Karpas-422 (cell line): ENCODE measurements at regions not wholly inside any gene's neighbourhood (a gene's known extent, or its start where the extent isn't known, plus 50 kb on each side); places are given as distances from the start of the nearest gene placed in this dataset.

Experiments used
- DNase-seq: peaks from one replicate; pipeline ENCODE4 v3.0.0-alpha.2; 2015
- H2AFZ ChIP-seq: fragments of 200-600 bp; sonication (generic); 2 replicates; pipeline ENCODE4 v1.6.1; 2014; ENCODE audit warnings: antibody characterized with exemption, low read length, mixed read lengths
- H3K27ac ChIP-seq: fragments of 200-600 bp; sonication (generic); 2 replicates; pipeline ENCODE4 v1.5.1; 2014; ENCODE audit warnings: mild to moderate bottlenecking, low read length, moderate library complexity
- H3K27me3 ChIP-seq: fragments of 200-600 bp; sonication (generic); 2 replicates; pipeline ENCODE4 v1.6.1; 2014; ENCODE audit warnings: low read length, mixed read lengths
- H3K36me3 ChIP-seq: fragments of 200-600 bp; sonication (generic); 2 replicates; pipeline ENCODE4 v1.6.1; 2014; ENCODE audit warnings: low read length, mixed read lengths; ENCODE audit not compliant: insufficient read depth
- H3K4me1 ChIP-seq: fragments of 200-600 bp; sonication (generic); 2 replicates; pipeline ENCODE4 v1.6.1; 2014; ENCODE audit warnings: mild to moderate bottlenecking, low read length, mixed read lengths
- H3K4me2 ChIP-seq: fragments of 200-600 bp; sonication (generic); 2 replicates; pipeline ENCODE4 v1.6.1; 2014; ENCODE audit warnings: low read length, low read depth, mild to moderate bottlenecking; ENCODE audit not compliant: poor library complexity, severe bottlenecking
- H3K4me3 ChIP-seq: fragments of 200-600 bp; sonication (generic); 2 replicates; pipeline ENCODE4 v1.5.1; 2014; ENCODE audit warnings: mild to moderate bottlenecking, antibody characterized with exemption, low read length, mixed read lengths
- H3K79me2 ChIP-seq: fragments of 200-600 bp; sonication (generic); 2 replicates; pipeline ENCODE4 v1.6.1; 2014; ENCODE audit warnings: mild to moderate bottlenecking, low read length, mixed read lengths
- H3K9ac ChIP-seq: fragments of 200-600 bp; sonication (generic); 2 replicates; pipeline ENCODE4 v1.6.0; 2014; ENCODE audit warnings: low read length
- H3K9me2 ChIP-seq: fragments of 200-600 bp; sonication (generic), shearing (Covaris generic); replicated peaks from 2 replicates; pipeline ENCODE4 v1.6.0; 2014; ENCODE audit warnings: mild to moderate bottlenecking, low read length, moderate library complexity; ENCODE audit not compliant: insufficient read depth
- H3K9me3 ChIP-seq: fragments of 300-700, 200-600 bp; sonication (generic); 2 replicates; pipeline ENCODE4 v1.6.1; 2014; ENCODE audit warnings: low read length, mixed read lengths
- H4K20me1 ChIP-seq: fragments of 200-600 bp; sonication (generic); 2 replicates; pipeline ENCODE4 v1.6.1; 2014; ENCODE audit warnings: mild to moderate bottlenecking, antibody characterized with exemption, low read length, low read depth; ENCODE audit not compliant: insufficient read depth

DNA sequence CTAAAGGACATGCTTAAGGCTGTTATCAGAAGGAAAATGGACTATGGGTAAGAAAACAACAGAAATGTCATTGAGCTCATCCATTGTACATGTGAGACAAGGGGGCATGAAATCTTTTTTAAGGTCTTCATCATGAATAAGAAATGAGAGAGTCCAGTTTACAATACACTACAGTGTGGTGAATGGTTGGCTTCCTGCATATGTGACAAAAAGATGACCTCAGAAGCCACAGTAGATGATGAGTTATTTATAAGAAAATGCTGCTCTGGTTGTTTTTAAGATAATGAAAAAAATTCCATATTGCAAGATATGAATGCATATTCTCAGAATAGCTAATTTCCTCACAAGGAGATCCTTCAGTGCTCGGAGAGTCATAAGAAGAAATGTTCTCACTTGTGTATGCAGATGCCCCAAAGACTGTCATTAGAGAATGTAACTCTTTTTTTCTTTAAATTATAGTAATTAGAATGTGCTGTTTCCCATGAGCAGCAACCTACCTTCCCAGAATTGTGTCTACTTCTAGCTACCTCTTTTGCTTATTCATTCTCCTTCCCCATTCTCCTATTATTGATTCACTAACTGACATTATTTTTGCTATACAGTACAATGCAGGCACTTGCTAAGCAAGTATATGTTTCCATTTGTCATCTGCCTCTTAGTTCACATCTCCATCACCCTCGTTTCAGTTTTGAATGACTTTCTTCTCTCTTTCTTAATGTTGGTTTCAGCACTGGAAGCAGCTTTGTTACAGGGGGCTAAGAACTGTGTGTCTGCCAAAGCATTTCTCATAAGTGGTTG is 152.0 kb upstream of the PEX5L start:
- Histone ChIP-seq H3K9me3 (no peaks in the 10 kb centered on the region), H3K4me2 (no peak overlapping the region), H3K79me2 (no peaks in the 10 kb centered on the region), H3K27me3 (no peaks in the 10 kb centered on the region), H3K9ac (no peak overlapping the region), H3K4me1 (no peaks in the 10 kb centered on the region), H3K9me2 (no peaks in the 10 kb centered on the region), H2AFZ (no peak overlapping the region), H4K20me1 (no peaks in the 10 kb centered on the region), H3K27ac (no peak overlapping the region), H3K4me3 (no peak overlapping the region), H3K36me3 (no peaks in the 10 kb centered on the region)
- peak; percentile 15 for DNase-seq

GRCh38 chr3:180189310-180189648 is 152.5 kb upstream of the PEX5L start:
- Histone ChIP-seq H3K9ac (no peak overlapping the region), H3K9me2 (no peaks in the 10 kb centered on the region), H3K9me3 (no peaks in the 10 kb centered on the region), H2AFZ (no peak overlapping the region), H3K4me1 (no peaks in the 10 kb centered on the region), H3K79me2 (no peaks in the 10 kb centered on the region), H4K20me1 (no peaks in the 10 kb centered on the region), H3K36me3 (no peaks in the 10 kb centered on the region), H3K27ac (no peak overlapping the region), H3K4me2 (no peak overlapping the region), H3K4me3 (no peak overlapping the region), H3K27me3 (no peaks in the 10 kb centered on the region)
- peak; percentile 9 for DNase-seq

DNA sequence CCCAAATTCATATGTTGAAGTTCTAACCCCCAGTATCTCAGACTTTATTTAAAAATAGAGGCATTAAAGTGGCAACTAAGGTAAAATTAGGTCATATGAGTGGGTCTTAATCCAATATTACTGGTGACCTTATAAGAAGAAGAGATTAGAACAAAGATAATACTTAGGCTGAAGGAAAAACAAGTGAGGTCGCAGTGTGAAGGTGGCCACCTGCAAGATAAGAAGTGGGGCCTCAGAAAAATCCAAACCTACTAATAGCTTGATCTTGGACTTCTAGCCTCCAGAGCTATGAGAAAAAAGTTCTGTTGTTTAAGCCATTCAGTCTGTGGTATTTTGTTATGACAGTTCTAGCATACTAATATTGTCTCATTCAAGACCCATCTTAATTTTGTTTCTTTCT is 159.9 kb upstream of the PEX5L start:
- no peak overlapping the region for H3K4me2 ChIP-seq
- no peaks in the 10 kb centered on the region for H3K79me2 ChIP-seq
- H3K27me3 ChIP-seq: no peaks in the 10 kb centered on the region
- no peaks in the 10 kb centered on the region for H3K9me2 ChIP-seq
- no peaks in the 10 kb centered on the region for H4K20me1 ChIP-seq
- no peak overlapping the region for H3K27ac ChIP-seq
- no peaks in the 10 kb centered on the region for H3K9me3 ChIP-seq
- no peak for DNase-seq
- no peak overlapping the region for H3K9ac ChIP-seq
- H3K36me3 ChIP-seq: no peaks in the 10 kb centered on the region
- H2AFZ ChIP-seq: no peak overlapping the region
- no peaks in the 10 kb centered on the region for H3K4me1 ChIP-seq
- H3K4me3 ChIP-seq: no peak overlapping the region

GRCh38 chr3:180199417-180199995 is 162.8 kb upstream of the PEX5L start:
- no peaks in the 10 kb centered on the region for H3K79me2 ChIP-seq
- no peaks in the 10 kb centered on the region for H3K36me3 ChIP-seq
- no peaks in the 10 kb centered on the region for H3K9me3 ChIP-seq
- no peak overlapping the region for H3K9ac ChIP-seq
- no peaks in the 10 kb centered on the region for H3K9me2 ChIP-seq
- no peaks in the 10 kb centered on the region for H4K20me1 ChIP-seq
- no peak overlapping the region for H3K27ac ChIP-seq
- H3K4me1 ChIP-seq: no peaks in the 10 kb centered on the region
- DNase-seq: no peak
- H3K4me2 ChIP-seq: no peak overlapping the region
- no peaks in the 10 kb centered on the region for H3K27me3 ChIP-seq
- H2AFZ ChIP-seq: no peak overlapping the region
- no peak overlapping the region for H3K4me3 ChIP-seq

GRCh38 chr3:180215866-180216265 is 179.1 kb upstream of the PEX5L start:
- Histone ChIP-seq H2AFZ (no peak overlapping the region), H3K36me3 (no peaks in the 10 kb centered on the region), H3K27ac (no peak overlapping the region), H3K79me2 (no peaks in the 10 kb centered on the region), H3K4me1 (no peaks in the 10 kb centered on the region), H3K9me2 (no peaks in the 10 kb centered on the region), H3K9ac (no peak overlapping the region), H3K27me3 (no peaks in the 10 kb centered on the region), H4K20me1 (no peaks in the 10 kb centered on the region), H3K9me3 (no peaks in the 10 kb centered on the region), H3K4me3 (no peak overlapping the region), H3K4me2 (no peak overlapping the region)
- DNase-seq: no peak

DNA sequence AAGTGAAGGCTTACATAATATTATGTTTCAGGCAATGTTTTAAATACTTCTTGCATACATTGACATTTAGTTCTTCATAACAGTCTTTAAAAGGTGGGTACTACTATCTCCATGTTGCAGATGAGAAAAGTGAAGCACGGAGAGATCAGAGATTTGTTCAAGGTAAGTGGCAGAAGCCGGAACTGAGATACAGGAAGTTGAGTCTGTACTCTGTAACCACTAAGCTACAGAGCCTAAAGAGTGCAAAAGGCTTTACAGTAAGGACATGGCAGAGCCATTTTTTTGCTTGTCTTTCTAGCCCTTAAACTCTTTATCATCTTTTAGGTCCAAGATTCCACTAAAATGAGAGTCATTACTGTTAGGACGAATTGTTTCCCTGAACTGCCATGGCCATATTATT is 186.5 kb upstream of the PEX5L start:
- H3K79me2 ChIP-seq: no peaks in the 10 kb centered on the region
- no peaks in the 10 kb centered on the region for H3K4me1 ChIP-seq
- H3K9me2 ChIP-seq: no peaks in the 10 kb centered on the region
- H3K9ac ChIP-seq: no peak overlapping the region
- H3K36me3 ChIP-seq: no peaks in the 10 kb centered on the region
- no peaks in the 10 kb centered on the region for H3K9me3 ChIP-seq
- no peak overlapping the region for H3K4me2 ChIP-seq
- H3K4me3 ChIP-seq: no peak overlapping the region
- H3K27me3 ChIP-seq: no peaks in the 10 kb centered on the region
- no peak overlapping the region for H3K27ac ChIP-seq
- no peak for DNase-seq
- H2AFZ ChIP-seq: peak overlapping the region; percentile 54
- no peaks in the 10 kb centered on the region for H4K20me1 ChIP-seq

GRCh38 chr3:180229113-180229512 is 192.4 kb upstream of the PEX5L start:
- H3K4me2 ChIP-seq: no peak overlapping the region
- no peak overlapping the region for H3K27ac ChIP-seq
- no peaks in the 10 kb centered on the region for H3K4me1 ChIP-seq
- peak; percentile 45 for DNase-seq
- no peaks in the 10 kb centered on the region for H3K36me3 ChIP-seq
- no peaks in the 10 kb centered on the region for H3K27me3 ChIP-seq
- H3K9me3 ChIP-seq: peaks cover 7% of the 10 kb centered on the region
- no peaks in the 10 kb centered on the region for H3K79me2 ChIP-seq
- H2AFZ ChIP-seq: no peak overlapping the region
- no peak overlapping the region for H3K9ac ChIP-seq
- H3K4me3 ChIP-seq: no peak overlapping the region
- H3K9me2 ChIP-seq: no peaks in the 10 kb centered on the region
- no peaks in the 10 kb centered on the region for H4K20me1 ChIP-seq

DNA sequence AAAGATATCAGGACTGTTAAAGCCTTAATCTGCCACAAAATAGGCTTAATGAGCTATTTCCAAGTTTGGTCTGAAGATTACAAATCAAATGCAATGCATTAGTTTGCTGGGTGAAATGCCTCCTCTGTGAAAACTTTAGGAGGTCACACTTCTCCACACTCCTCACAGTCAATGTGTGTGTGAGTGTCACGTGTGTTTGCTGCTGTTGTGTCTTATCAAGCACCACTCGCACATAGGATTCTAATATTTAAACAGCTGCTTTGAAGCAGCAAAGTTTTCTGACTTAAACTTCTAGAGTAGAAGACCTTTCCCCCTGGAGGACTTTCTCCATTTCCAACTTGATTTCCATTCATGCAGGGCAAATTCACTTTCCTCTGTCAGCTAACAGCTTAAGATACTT is 203.2 kb upstream of the PEX5L start:
- H3K79me2 ChIP-seq: no peaks in the 10 kb centered on the region
- H4K20me1 ChIP-seq: no peaks in the 10 kb centered on the region
- no peak overlapping the region for H3K4me2 ChIP-seq
- no peak overlapping the region for H2AFZ ChIP-seq
- no peak for DNase-seq
- no peaks in the 10 kb centered on the region for H3K9me2 ChIP-seq
- no peak overlapping the region for H3K27ac ChIP-seq
- no peak overlapping the region for H3K4me3 ChIP-seq
- no peaks in the 10 kb centered on the region for H3K27me3 ChIP-seq
- no peak overlapping the region for H3K9ac ChIP-seq
- H3K36me3 ChIP-seq: no peaks in the 10 kb centered on the region
- H3K4me1 ChIP-seq: no peaks in the 10 kb centered on the region
- H3K9me3 ChIP-seq: no peaks in the 10 kb centered on the region
